ENCODE measurements at regions not wholly inside any gene's neighbourhood (a gene's known extent, or its start where the extent isn't known, plus 50 kb on each side); places are given as distances from the start of the nearest gene placed in this dataset.

DNA sequence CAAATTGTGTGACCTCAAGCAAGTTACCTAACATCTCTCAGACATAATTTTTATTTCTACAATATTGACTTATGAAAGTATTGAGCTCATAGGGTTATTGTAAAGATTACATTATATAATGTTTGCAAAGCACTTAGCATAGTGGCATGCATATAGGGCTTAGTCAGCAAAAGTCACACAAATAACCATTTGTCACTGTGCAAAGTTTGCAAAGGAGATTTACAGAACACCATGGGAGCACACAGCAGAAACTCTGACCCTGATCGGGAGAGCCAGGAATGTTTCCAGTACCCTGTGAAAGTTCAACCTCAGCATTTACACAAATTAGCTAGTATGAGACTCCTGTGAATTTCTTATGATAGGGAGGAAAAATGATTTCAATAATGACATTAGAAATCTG, 804.6 kb upstream of the RAG2 start:
- in situ Hi-C loops (cut with HindIII; ENCODE audit: low pct_unique_long_range_greater_than_20kb, low sequenced_read_pairs) = no loop called here
- H3K9me3 ChIP-seq (ENCODE audit: control insufficient read depth, insufficient read depth, low read depth, low read length) = no peaks in the 10 kb centered on the region

DNA sequence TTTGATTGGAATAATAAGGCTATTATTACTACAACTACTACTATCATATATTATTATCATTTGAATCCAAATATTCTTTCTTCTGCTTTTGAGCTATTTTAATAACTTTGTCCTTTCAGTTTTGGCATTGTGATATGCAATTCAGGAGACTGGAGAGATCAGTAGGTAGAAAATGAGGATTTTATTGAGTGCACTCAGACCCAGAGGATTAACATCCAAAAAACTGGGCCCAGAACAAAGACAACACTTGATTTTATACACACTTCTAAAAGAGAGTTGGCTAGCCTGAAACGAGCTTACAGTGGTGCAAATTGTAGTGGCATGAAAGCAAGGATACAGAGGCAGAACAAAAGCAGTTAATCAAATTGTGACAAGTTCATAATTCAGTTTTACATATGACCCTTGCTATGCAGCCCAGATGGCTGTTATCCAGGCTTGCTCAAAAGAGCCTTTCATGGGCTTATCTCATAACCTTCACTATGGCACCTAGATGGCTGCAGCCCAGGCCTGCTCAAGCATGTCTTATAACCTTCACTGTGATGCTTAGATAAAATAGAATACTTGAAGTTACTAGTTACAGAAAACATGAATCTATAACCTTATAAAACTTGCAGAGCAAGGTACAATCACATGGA, 796.3 kb upstream of the RAG2 start:
- ATAC-seq = no peak
- in situ Hi-C loops (cut with HindIII; ENCODE audit: low pct_unique_long_range_greater_than_20kb, low sequenced_read_pairs) = no loop called here
- Histone ChIP-seq H3K9me3 (ENCODE audit: control insufficient read depth, insufficient read depth, low read depth, low read length) (peaks cover 36% of the 10 kb centered on the region), H3K4me1 (ENCODE audit: control insufficient read depth, insufficient read depth, low read length) (no peaks in the 10 kb centered on the region), H3K36me3 (ENCODE audit: control insufficient read depth, insufficient read depth, low read length) (no peaks in the 10 kb centered on the region), H3K4me3 (ENCODE audit: low read depth in 2 of 2, low read length in 2 of 2) (no peak overlapping the region), H3K27me3 (ENCODE audit: control insufficient read depth, insufficient read depth, low read length) (no peaks in the 10 kb centered on the region), H3K27ac (ENCODE audit: low read length) (no peak overlapping the region)
- intact Hi-C loops (cut with micrococcal nuclease; ENCODE audit: unreplicated experiment) = no loop called here
- ChIA-PET POLR2A (no interaction called here), CTCF (no interaction called here)
- DNase-seq (ENCODE audit: low read depth, low spot score) = no peak
- TF ChIP-seq, protein P1, sequence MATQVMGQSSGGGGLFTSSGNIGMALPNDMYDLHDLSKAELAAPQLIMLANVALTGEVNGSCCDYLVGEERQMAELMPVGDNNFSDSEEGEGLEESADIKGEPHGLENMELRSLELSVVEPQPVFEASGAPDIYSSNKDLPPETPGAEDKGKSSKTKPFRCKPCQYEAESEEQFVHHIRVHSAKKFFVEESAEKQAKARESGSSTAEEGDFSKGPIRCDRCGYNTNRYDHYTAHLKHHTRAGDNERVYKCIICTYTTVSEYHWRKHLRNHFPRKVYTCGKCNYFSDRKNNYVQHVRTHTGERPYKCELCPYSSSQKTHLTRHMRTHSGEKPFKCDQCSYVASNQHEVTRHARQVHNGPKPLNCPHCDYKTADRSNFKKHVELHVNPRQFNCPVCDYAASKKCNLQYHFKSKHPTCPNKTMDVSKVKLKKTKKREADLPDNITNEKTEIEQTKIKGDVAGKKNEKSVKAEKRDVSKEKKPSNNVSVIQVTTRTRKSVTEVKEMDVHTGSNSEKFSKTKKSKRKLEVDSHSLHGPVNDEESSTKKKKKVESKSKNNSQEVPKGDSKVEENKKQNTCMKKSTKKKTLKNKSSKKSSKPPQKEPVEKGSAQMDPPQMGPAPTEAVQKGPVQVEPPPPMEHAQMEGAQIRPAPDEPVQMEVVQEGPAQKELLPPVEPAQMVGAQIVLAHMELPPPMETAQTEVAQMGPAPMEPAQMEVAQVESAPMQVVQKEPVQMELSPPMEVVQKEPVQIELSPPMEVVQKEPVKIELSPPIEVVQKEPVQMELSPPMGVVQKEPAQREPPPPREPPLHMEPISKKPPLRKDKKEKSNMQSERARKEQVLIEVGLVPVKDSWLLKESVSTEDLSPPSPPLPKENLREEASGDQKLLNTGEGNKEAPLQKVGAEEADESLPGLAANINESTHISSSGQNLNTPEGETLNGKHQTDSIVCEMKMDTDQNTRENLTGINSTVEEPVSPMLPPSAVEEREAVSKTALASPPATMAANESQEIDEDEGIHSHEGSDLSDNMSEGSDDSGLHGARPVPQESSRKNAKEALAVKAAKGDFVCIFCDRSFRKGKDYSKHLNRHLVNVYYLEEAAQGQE (IDR thresholded peaks at IDR 0.05; ENCODE audit: insufficient read depth in 1 of 2, low read depth in 2 of 2, low read length in 1 of 2) = no peak
- TF ChIP-seq SIN3A (IDR thresholded peaks at IDR 0.05; ENCODE audit: borderline replicate concordance, insufficient read depth, low read depth, low read length) (no peak), POLR2AphosphoS5 (IDR thresholded peaks at IDR 0.05; ENCODE audit: low read depth, low read length) (no peak), TCF7L2 (IDR thresholded peaks at IDR 0.05; ENCODE audit: low read depth, low read length) (no peak)
- TF ChIP-seq, protein P2, sequence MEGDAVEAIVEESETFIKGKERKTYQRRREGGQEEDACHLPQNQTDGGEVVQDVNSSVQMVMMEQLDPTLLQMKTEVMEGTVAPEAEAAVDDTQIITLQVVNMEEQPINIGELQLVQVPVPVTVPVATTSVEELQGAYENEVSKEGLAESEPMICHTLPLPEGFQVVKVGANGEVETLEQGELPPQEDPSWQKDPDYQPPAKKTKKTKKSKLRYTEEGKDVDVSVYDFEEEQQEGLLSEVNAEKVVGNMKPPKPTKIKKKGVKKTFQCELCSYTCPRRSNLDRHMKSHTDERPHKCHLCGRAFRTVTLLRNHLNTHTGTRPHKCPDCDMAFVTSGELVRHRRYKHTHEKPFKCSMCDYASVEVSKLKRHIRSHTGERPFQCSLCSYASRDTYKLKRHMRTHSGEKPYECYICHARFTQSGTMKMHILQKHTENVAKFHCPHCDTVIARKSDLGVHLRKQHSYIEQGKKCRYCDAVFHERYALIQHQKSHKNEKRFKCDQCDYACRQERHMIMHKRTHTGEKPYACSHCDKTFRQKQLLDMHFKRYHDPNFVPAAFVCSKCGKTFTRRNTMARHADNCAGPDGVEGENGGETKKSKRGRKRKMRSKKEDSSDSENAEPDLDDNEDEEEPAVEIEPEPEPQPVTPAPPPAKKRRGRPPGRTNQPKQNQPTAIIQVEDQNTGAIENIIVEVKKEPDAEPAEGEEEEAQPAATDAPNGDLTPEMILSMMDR (IDR thresholded peaks at IDR 0.05) = no peak
- no TSS peak for BruUV-seq (replicated peaks)

More for the DNA sequence above, 804.6 kb upstream of the RAG2 start:
- POLR2A ChIA-PET = no interaction called here
- CTCF ChIA-PET = no interaction called here
- Histone ChIP-seq H3K27ac (ENCODE audit: low read length) (no peak overlapping the region), H3K4me3 (ENCODE audit: low read depth in 2 of 2, low read length in 2 of 2) (no peak overlapping the region), H3K36me3 (ENCODE audit: control insufficient read depth, insufficient read depth, low read length) (no peaks in the 10 kb centered on the region), H3K4me1 (ENCODE audit: control insufficient read depth, insufficient read depth, low read length) (no peaks in the 10 kb centered on the region), H3K27me3 (ENCODE audit: control insufficient read depth, insufficient read depth, low read length) (no peaks in the 10 kb centered on the region)
- ATAC-seq = no peak
- intact Hi-C loops (cut with micrococcal nuclease; ENCODE audit: unreplicated experiment) = no loop called here
- no peak for TF ChIP-seq SIN3A (IDR thresholded peaks at IDR 0.05; ENCODE audit: borderline replicate concordance, insufficient read depth, low read depth, low read length)
- TF ChIP-seq, protein P2 (IDR thresholded peaks at IDR 0.05) = no peak
- TF ChIP-seq POLR2AphosphoS5 (IDR thresholded peaks at IDR 0.05; ENCODE audit: low read depth, low read length) = no peak
- TF ChIP-seq, protein P1 (IDR thresholded peaks at IDR 0.05; ENCODE audit: insufficient read depth in 1 of 2, low read depth in 2 of 2, low read length in 1 of 2) = no peak
- no peak for TF ChIP-seq TCF7L2 (IDR thresholded peaks at IDR 0.05; ENCODE audit: low read depth, low read length)
- BruUV-seq (replicated peaks) = no TSS peak
- no peak for DNase-seq (ENCODE audit: low read depth, low spot score)

All from Panc1 (cell line).